ENCODE measurements at regions not wholly inside any gene's neighbourhood (a gene's known extent, or its start where the extent isn't known, plus 50 kb on each side); places are given as distances from the start of the nearest gene placed in this dataset.

GRCh38 chr2:71959494-71959893 is 188.2 kb downstream of the CYP26B1 start:
- TF ChIP-seq SRF (IDR thresholded peaks at IDR 0.05; ENCODE audit: low read depth, low read length) (no peak), NR2C2 (CRISPR knock-in tag; IDR thresholded peaks at IDR 0.05; ENCODE audit: borderline replicate concordance) (no peak), FOXP4 (CRISPR knock-in tag; IDR thresholded peaks at IDR 0.05) (no peak), KAT7 (CRISPR knock-in tag; IDR thresholded peaks at IDR 0.05; ENCODE audit: borderline replicate concordance) (no peak)

Data from HepG2 (cell line).